Suprapubic skin (tissue), 3 donors: ENCODE measurements at regions not wholly inside any gene's neighbourhood (a gene's known extent, or its start where the extent isn't known, plus 50 kb on each side); places are given as distances from the start of the nearest gene placed in this dataset.

Experiments used
- CTCF ChIP-seq, 2 donors: fragments of 200-600 bp in 1 of 2; fragments of 450-650 bp in 1 of 2; sonication (generic) in 1 of 2; IDR thresholded peaks; one replicate each; pipeline ENCODE4 v1.5.1; 2016 to 2019; ENCODE audit warnings: antibody characterized with exemption in 2 of 2, mild to moderate bottlenecking in 1 of 2, moderate library complexity in 1 of 2
- EP300 ChIP-seq: sonication (generic); formaldehyde crosslinking; IDR thresholded peaks from one replicate; pipeline ENCODE4 v1.6.1; 2017; ENCODE audit warnings: antibody characterized with exemption
- POLR2A ChIP-seq, 2 donors: fragments of 450-650 bp; IDR thresholded peaks; one replicate each; pipeline ENCODE4 v1.6.1; 2017; ENCODE audit warnings: antibody characterized with exemption in 2 of 2, mild to moderate bottlenecking in 2 of 2, moderate library complexity in 2 of 2

- TF ChIP-seq CTCF (IDR thresholded peaks at IDR 0.05): no peak
- TF ChIP-seq POLR2A (IDR thresholded peaks at IDR 0.05): no peak
- TF ChIP-seq EP300: no peak
These were observed 129.9 kb upstream of the HS6ST1 start for GRCh38 chr2:128448331-128449225.
